Tibial nerve (tissue), 4 donors: ENCODE measurements at regions not wholly inside any gene's neighbourhood (a gene's known extent, or its start where the extent isn't known, plus 50 kb on each side); places are given as distances from the start of the nearest gene placed in this dataset.

Source experiments
- CTCF ChIP-seq, 5 experiments: fragments of 200-600 bp in 3 of 5; fragments of 450-650 bp in 2 of 5; sonication (generic) in 3 of 5; IDR thresholded peaks; one replicate each; pipeline ENCODE4 v1.5.1; 2016 to 2019; ENCODE audit warnings: antibody characterized with exemption in 5 of 5, mild to moderate bottlenecking in 3 of 5, moderate library complexity in 2 of 5
- EP300 ChIP-seq, 2 donors: sonication (generic); formaldehyde crosslinking; IDR thresholded peaks; one replicate each; pipeline ENCODE4 v1.6.1; 2017; ENCODE audit warnings: antibody characterized with exemption in 2 of 2, mild to moderate bottlenecking in 1 of 2
- POLR2A ChIP-seq, 2 donors: fragments of 450-650 bp; IDR thresholded peaks; one replicate each; pipeline ENCODE4 v1.6.1; 2017; ENCODE audit warnings: antibody characterized with exemption in 2 of 2, mild to moderate bottlenecking in 2 of 2, moderate library complexity in 2 of 2

DNA sequence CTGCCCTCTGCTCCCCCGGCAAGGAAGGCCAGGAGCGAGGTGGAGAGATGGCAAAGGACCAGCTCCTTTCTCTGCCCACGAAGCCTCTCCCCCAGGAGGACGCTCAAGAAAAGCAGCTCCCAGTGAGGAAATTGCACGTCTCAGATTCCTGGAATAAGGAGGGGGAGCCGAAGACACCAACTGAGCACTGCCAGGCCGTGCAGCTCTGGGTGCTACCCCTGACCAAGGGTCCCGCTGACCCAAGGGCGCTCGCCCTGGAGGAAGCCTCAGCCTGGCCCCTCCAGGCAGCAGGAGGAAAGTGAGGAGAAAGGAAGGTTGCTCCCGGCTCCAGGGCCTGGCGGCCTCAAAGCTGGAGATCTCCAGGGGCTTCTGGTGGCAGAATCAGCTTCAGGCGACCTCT, 174.1 kb upstream of the SFSWAP start:
- no peak for TF ChIP-seq CTCF (IDR thresholded peaks at IDR 0.05)
- no peak for TF ChIP-seq EP300 (IDR thresholded peaks at IDR 0.05)
- TF ChIP-seq POLR2A (IDR thresholded peaks at IDR 0.05) = no peak
